HEK293T (cell line): ENCODE measurements at regions not wholly inside any gene's neighbourhood (a gene's known extent, or its start where the extent isn't known, plus 50 kb on each side); places are given as distances from the start of the nearest gene placed in this dataset.

Experiments
- CTCF ChIA-PET: fragments of 350-600 bp; formaldehyde crosslinking; extraction: SDS; loops from one replicate; lab custom pipeline; 2021; ENCODE audit warnings: antibody characterized with exemption, inconsistent platforms; lab: Yijun Ruan, JAX
- POLR2A ChIA-PET: fragments of 350-600 bp; formaldehyde crosslinking; extraction: SDS; loops from one replicate; lab custom pipeline; 2020; ENCODE audit warnings: antibody characterized with exemption, inconsistent platforms; lab: Yijun Ruan, JAX
- DNase-seq: peaks from one replicate; pipeline ENCODE4 v3.0.0; 2012; ENCODE audit warnings: mixed read lengths; ENCODE audit errors: extremely low spot score
- ARNT ChIP-seq: fragments of 450-650 bp; IDR thresholded peaks from 2 replicates; pipeline ENCODE4 v1.6.1; 2017; ENCODE audit warnings: mild to moderate bottlenecking
- BHLHE40 ChIP-seq: fragments of 450-650 bp; IDR thresholded peaks from 2 replicates; pipeline ENCODE4 v1.6.1; 2016; ENCODE audit warnings: mild to moderate bottlenecking, moderate library complexity, borderline replicate concordance
- CTBP1 ChIP-seq: fragments of 450-650 bp; IDR thresholded peaks from 2 replicates; pipeline ENCODE4 v1.6.1; 2016; ENCODE audit warnings: borderline replicate concordance
- ELF4 ChIP-seq: fragments of 450-650 bp; IDR thresholded peaks from 2 replicates; pipeline ENCODE4 v1.6.1; 2017; ENCODE audit warnings: antibody characterized with exemption
- FOXA1 ChIP-seq: fragments of 450-650 bp; IDR thresholded peaks from 2 replicates; pipeline ENCODE4 v1.6.1; 2016; ENCODE audit warnings: mild to moderate bottlenecking
- FOXK2 ChIP-seq: fragments of 450-650 bp; IDR thresholded peaks from 2 replicates; pipeline ENCODE4 v1.6.1; 2016; ENCODE audit warnings: mild to moderate bottlenecking
- FOXM1 ChIP-seq: fragments of 450-650 bp; IDR thresholded peaks from 2 replicates; pipeline ENCODE4 v1.6.1; 2017; ENCODE audit warnings: mild to moderate bottlenecking, borderline replicate concordance
- HDGF ChIP-seq: fragments of 450-650 bp; IDR thresholded peaks from 2 replicates; pipeline ENCODE4 v1.6.1; 2017; ENCODE audit warnings: antibody characterized with exemption, borderline replicate concordance
- L3MBTL2 ChIP-seq: fragments of 450-650 bp; conservative IDR thresholded peaks from 2 replicates; pipeline ENCODE4 v1.6.1; 2016; ENCODE audit warnings: mild to moderate bottlenecking
- LEF1 ChIP-seq: fragments of 450-650 bp; IDR thresholded peaks from 2 replicates; pipeline ENCODE4 v1.6.1; 2017; ENCODE audit warnings: mild to moderate bottlenecking, borderline replicate concordance
- NFRKB ChIP-seq: fragments of 450-650 bp; IDR thresholded peaks from 2 replicates; pipeline ENCODE4 v1.6.1; 2016; ENCODE audit warnings: mild to moderate bottlenecking, moderate library complexity
- SP1 ChIP-seq: fragments of 450-650 bp; IDR thresholded peaks from 2 replicates; pipeline ENCODE4 v1.6.1; 2017
- SUZ12 ChIP-seq: fragments of 450-650 bp; IDR thresholded peaks from 2 replicates; pipeline ENCODE4 v1.6.1; 2016; ENCODE audit warnings: mild to moderate bottlenecking
- TARDBP ChIP-seq: fragments of 450-650 bp; IDR thresholded peaks from 2 replicates; pipeline ENCODE4 v1.6.1; 2016
- ZNF384 ChIP-seq: fragments of 450-650 bp; IDR thresholded peaks from 2 replicates; pipeline ENCODE4 v1.6.1; 2016
- TF ChIP-seq, protein P1 (sequence below): fragments of 450-650 bp; IDR thresholded peaks from 2 replicates; pipeline ENCODE4 v1.6.1; 2016

DNA sequence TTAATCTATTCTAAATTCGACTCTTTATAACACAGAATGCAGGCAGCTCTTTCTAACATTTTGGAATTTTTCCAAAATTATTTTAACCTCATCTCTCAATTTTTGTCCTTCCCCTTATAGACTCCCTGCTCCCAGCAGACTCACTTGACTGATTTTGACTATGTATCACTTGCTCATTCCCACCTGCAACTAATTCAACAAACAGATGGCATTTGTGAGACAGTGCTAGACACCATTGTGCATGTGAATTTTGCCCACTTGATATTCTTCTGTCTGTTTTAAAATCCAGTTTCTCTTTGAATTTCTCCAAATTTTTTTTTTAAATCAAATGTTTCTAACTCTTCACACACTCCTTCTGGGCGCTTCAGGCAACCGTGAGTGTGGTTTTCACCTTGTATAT, 1534.0 kb downstream of the PCDH7 start:
- ChIA-PET CTCF (interaction anchor here (0.6 kb wide), 1 partner anchor 395 kb away, joined by 4 read pairs; no protein-coding TSS in a partner anchor), POLR2A (no interaction called here)
- no peak for TF ChIP-seq BHLHE40
- TF ChIP-seq FOXM1: no peak
- DNase-seq: no peak

DNA sequence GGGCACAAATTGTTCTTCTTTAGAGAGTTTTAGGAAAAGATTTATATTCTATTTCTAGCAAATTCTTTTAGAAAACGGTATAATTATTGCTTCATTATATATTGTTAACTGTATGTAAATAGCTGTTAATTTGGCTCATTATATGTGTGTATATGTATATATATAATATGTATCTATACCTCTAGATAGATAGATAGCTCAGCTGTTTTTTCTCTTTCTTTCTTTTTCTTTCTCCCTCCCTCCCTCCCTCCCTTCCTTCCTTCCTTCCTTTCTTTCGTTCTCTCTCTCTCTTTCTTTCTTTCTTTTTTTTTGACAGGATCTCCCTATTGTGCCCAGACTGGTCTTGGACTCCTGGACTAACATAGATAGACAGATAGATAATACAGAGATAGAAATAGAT, 1538.8 kb downstream of the PCDH7 start:
- POLR2A ChIA-PET: no interaction called here
- TF ChIP-seq ARNT (no peak), ZNF384 (no peak), NFRKB (no peak), CTBP1 (no peak), FOXA1 (no peak), TARDBP (no peak), LEF1 (no peak), ELF4 (no peak), FOXM1 (no peak), SUZ12 (no peak), SP1 (no peak), HDGF (no peak), FOXK2 (no peak), BHLHE40 (no peak)
- TF ChIP-seq, protein P1, sequence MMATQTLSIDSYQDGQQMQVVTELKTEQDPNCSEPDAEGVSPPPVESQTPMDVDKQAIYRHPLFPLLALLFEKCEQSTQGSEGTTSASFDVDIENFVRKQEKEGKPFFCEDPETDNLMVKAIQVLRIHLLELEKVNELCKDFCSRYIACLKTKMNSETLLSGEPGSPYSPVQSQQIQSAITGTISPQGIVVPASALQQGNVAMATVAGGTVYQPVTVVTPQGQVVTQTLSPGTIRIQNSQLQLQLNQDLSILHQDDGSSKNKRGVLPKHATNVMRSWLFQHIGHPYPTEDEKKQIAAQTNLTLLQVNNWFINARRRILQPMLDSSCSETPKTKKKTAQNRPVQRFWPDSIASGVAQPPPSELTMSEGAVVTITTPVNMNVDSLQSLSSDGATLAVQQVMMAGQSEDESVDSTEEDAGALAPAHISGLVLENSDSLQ: no peak

DNA sequence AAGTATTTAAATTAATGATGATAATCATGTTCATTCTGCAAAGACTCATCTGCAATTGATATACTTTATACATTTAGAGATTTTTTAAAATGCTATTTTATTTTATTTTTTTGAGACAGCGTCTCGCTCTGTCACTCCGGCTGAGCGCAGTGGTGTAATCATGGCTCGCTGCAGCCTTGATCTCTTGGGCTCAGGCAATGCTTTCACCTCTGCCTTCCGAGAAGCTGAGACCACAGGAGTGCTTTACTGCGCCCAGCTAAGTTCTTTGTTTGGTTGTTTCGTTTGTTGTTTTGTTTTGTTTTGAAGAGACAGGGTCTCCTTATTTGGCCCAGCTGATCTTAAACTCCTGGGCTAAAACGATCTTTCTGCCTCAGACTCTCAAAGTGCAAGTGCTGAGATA, 1541.0 kb downstream of the PCDH7 start:
- no peak for TF ChIP-seq FOXM1
- TF ChIP-seq HDGF: no peak
- no peak for TF ChIP-seq TARDBP
- no peak for TF ChIP-seq ARNT
- no peak for TF ChIP-seq L3MBTL2
- no peak for TF ChIP-seq CTBP1
- TF ChIP-seq, protein P1: no peak
- TF ChIP-seq FOXK2: no peak
- ChIA-PET CTCF (interaction anchor here (0.7 kb wide), 1 partner anchor 264 kb away, joined by 3 read pairs; no protein-coding TSS in a partner anchor), POLR2A (no interaction called here)
- DNase-seq: no peak

More for the DNA sequence above, 1538.8 kb downstream of the PCDH7 start:
- CTCF ChIA-PET: no interaction called here
- no peak for DNase-seq

DNA sequence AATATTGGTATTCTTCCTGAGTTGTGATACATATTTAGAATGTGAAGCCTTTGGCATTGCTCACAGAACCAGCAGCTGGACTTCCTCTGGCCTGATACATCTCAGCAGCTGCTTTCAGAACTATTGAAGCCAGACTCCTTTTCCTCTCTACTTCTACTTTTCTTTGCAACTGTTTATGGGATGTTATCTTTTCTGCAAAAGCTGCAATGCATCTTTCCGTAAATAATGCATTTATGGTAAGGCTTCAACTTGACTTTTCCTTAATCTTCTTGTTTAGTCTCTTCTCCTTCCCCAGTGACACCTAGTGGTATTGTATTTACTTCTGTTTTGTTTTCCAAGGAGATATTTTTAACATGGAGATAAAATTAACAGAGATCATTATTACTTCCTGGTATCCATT, 1548.7 kb downstream of the PCDH7 start:
- ChIA-PET POLR2A (no interaction called here), CTCF (no interaction called here)
- no peak for TF ChIP-seq HDGF
- no peak for TF ChIP-seq LEF1
- TF ChIP-seq, protein P1: no peak
- no peak for TF ChIP-seq ELF4
- TF ChIP-seq NFRKB: no peak
- no peak for TF ChIP-seq TARDBP
- no peak for TF ChIP-seq SUZ12
- TF ChIP-seq L3MBTL2: no peak
- TF ChIP-seq FOXA1: no peak
- no peak for TF ChIP-seq FOXK2
- TF ChIP-seq CTBP1: no peak
- no peak for TF ChIP-seq ARNT
- no peak for TF ChIP-seq FOXM1
- no peak for DNase-seq

DNA sequence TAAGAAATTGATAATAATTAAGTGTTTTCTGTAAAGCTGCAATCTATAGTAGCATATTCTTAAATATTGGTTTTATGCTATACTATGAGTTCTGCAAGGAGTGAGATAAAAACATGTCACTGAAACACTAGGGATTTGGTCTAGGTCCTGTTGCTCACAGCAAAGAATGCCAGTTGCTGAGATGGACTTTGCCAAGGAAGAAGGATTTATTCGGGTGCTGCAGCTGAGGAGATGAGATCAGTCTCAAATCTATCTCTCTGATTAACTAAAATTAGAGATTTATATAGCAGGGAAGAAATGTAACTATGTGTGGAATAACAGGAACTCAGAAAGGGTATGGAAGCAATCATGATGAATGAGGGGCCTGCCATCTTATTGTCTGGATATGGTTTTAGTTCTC, 1569.9 kb downstream of the PCDH7 start:
- ChIA-PET POLR2A (no interaction called here), CTCF (no interaction called here)
- TF ChIP-seq ARNT (no peak), SP1 (no peak), FOXA1 (no peak), CTBP1 (no peak), ZNF384 (no peak), ELF4 (no peak), BHLHE40 (no peak), TARDBP (no peak), FOXM1 (no peak), FOXK2 (no peak), L3MBTL2 (no peak), NFRKB (no peak), LEF1 (no peak), SUZ12 (no peak), HDGF (no peak)
- TF ChIP-seq, protein P1: no peak
- DNase-seq: no peak

DNA sequence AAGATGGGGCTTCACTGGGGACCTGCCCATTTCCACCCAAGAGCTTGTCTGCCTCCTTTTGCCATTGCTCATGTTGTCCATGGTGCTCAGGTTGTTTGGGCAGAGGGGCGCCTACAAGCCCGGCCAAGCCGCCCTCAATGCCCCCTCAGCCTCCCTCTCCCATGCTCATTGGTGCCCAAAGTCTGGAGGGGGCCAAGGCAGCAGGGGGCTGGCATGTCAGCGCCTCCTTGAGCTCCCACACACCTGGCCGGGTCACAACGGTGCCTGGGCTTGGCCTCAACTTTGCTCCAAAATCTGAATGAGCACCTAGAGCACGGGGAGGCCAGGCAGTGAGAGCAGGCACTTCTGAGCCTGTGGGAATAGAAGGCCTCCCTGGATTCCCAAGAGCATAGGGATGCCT, 1598.8 kb downstream of the PCDH7 start:
- no peak for DNase-seq
- CTCF ChIA-PET: no interaction called here
- POLR2A ChIA-PET: no interaction called here
- no peak for TF ChIP-seq ELF4
